GM06990 (cell line): ENCODE measurements at regions not wholly inside any gene's neighbourhood (a gene's known extent, or its start where the extent isn't known, plus 50 kb on each side); places are given as distances from the start of the nearest gene placed in this dataset.

ENCODE experiments used
- DNase-seq: peaks from one replicate; pipeline ENCODE4 v3.0.0-alpha.2; 2011; ENCODE audit not compliant: insufficient read length; ENCODE audit errors: extremely low read depth
- H3K27me3 ChIP-seq: replicated peaks from 2 replicates; pipeline ENCODE4 v1.6.0; 2011; ENCODE audit warnings: low read length; ENCODE audit not compliant: control insufficient read depth, insufficient read depth
- H3K36me3 ChIP-seq: 2 replicates; pipeline ENCODE4 v1.5.1; 2011; ENCODE audit warnings: low read length; ENCODE audit not compliant: control insufficient read depth, insufficient read depth
- H3K4me3 ChIP-seq: replicated peaks from 2 replicates; pipeline ENCODE4 v1.5.1; 2011; ENCODE audit warnings: low read depth, mild to moderate bottlenecking, control low read depth, low read length
- CTCF ChIP-seq: IDR thresholded peaks from 2 replicates; pipeline ENCODE4 v1.5.1; 2011; ENCODE audit warnings: low read length, control low read depth, mild to moderate bottlenecking, inconsistent platforms; ENCODE audit not compliant: insufficient read depth, poor library complexity, severe bottlenecking

- peak; percentile 8 for TF ChIP-seq CTCF
- DNase-seq = no peak
- Histone ChIP-seq H3K36me3 (no peaks in the 10 kb centered on the region), H3K4me3 (no peak overlapping the region), H3K27me3 (no peaks in the 10 kb centered on the region)
Observed at GRCh38 chr11:70944636-70945035, 307.7 kb downstream of the SHANK2 start.

GRCh38 chr11:70948398-70948797 is 304.0 kb downstream of the SHANK2 start:
- TF ChIP-seq CTCF = no peak
- Histone ChIP-seq H3K36me3 (no peaks in the 10 kb centered on the region), H3K27me3 (no peaks in the 10 kb centered on the region; the same call in 1 of the 2 replicates), H3K4me3 (no peak overlapping the region)
- DNase-seq = no peak

GRCh38 chr11:70948855-70949531 is 303.4 kb downstream of the SHANK2 start:
- no peaks in the 10 kb centered on the region; the same call in 1 of the 2 replicates for H3K27me3 ChIP-seq
- H3K4me3 ChIP-seq = no peak overlapping the region
- no peak for DNase-seq
- no peak for TF ChIP-seq CTCF
- no peaks in the 10 kb centered on the region for H3K36me3 ChIP-seq

GRCh38 chr11:70951139-70951804 is 301.1 kb downstream of the SHANK2 start:
- no peak for DNase-seq
- no peaks in the 10 kb centered on the region for H3K36me3 ChIP-seq
- no peak overlapping the region for H3K4me3 ChIP-seq
- no peaks in the 10 kb centered on the region; the same call in none of the 2 replicates for H3K27me3 ChIP-seq
- no peak for TF ChIP-seq CTCF

- Histone ChIP-seq H3K4me3 (no peak overlapping the region), H3K36me3 (no peaks in the 10 kb centered on the region), H3K27me3 (no peaks in the 10 kb centered on the region; the same call in none of the 2 replicates)
- no peak for TF ChIP-seq CTCF
- no peak for DNase-seq
Observed at GRCh38 chr11:70952191-70952590, 300.2 kb downstream of the SHANK2 start.

GRCh38 chr11:70953720-70954119 is 298.7 kb downstream of the SHANK2 start:
- DNase-seq = no peak
- no peak for TF ChIP-seq CTCF
- Histone ChIP-seq H3K27me3 (no peaks in the 10 kb centered on the region; the same call in none of the 2 replicates), H3K36me3 (no peaks in the 10 kb centered on the region), H3K4me3 (no peak overlapping the region)
